Hepatocyte (in vitro differentiated cells): ENCODE measurements at regions not wholly inside any gene's neighbourhood (a gene's known extent, or its start where the extent isn't known, plus 50 kb on each side); places are given as distances from the start of the nearest gene placed in this dataset.

Experiments used
- DNase-seq: peaks from one replicate; pipeline ENCODE4 v3.0.0-alpha.2; 2016; ENCODE audit warnings: low spot score
- H2AFZ ChIP-seq: fragments of 200-600 bp; sonication (generic); 2 replicates; pipeline ENCODE4 v1.6.0; 2016; ENCODE audit warnings: antibody characterized with exemption, mild to moderate bottlenecking
- H3K27ac ChIP-seq: fragments of 200-600 bp; sonication (generic); 2 replicates; pipeline ENCODE4 v1.5.1; 2016; ENCODE audit warnings: mild to moderate bottlenecking
- H3K27me3 ChIP-seq: fragments of 200-600 bp; sonication (generic); 2 replicates; pipeline ENCODE4 v1.6.1; 2016
- H3K36me3 ChIP-seq: fragments of 200-600 bp; sonication (generic); replicated peaks from 2 replicates; pipeline ENCODE4 v1.5.1; 2016; ENCODE audit warnings: low read depth; ENCODE audit not compliant: insufficient read depth
- H3K4me1 ChIP-seq: fragments of 200-600 bp; sonication (generic); 2 replicates; pipeline ENCODE4 v1.5.1; 2016; ENCODE audit warnings: mild to moderate bottlenecking, moderate library complexity; ENCODE audit not compliant: insufficient read depth
- H3K4me2 ChIP-seq: fragments of 200-600 bp; sonication (generic); 2 replicates; pipeline ENCODE4 v1.6.0; 2016
- H3K4me3 ChIP-seq: fragments of 200-600 bp; sonication (generic); 2 replicates; pipeline ENCODE4 v1.5.1; 2016; ENCODE audit warnings: mild to moderate bottlenecking
- H3K79me2 ChIP-seq: fragments of 200-600 bp; sonication (generic); 2 replicates; pipeline ENCODE4 v1.6.0; 2017; ENCODE audit warnings: mild to moderate bottlenecking
- H3K9me2 ChIP-seq: fragments of 200-600 bp; sonication (generic); replicated peaks from 2 replicates; pipeline ENCODE4 v1.6.0; 2017; ENCODE audit warnings: mild to moderate bottlenecking; ENCODE audit not compliant: insufficient read depth
- H3K9me3 ChIP-seq: fragments of 200-600 bp; sonication (generic); 2 replicates; pipeline ENCODE4 v1.5.1; 2016; ENCODE audit warnings: low read depth, mild to moderate bottlenecking
- H4K20me1 ChIP-seq: fragments of 200-600 bp; sonication (generic); 2 replicates; pipeline ENCODE4 v1.6.0; 2016; ENCODE audit warnings: mild to moderate bottlenecking; ENCODE audit not compliant: insufficient read depth, poor library complexity, severe bottlenecking
- EZH2 ChIP-seq: fragments of 200-600 bp; sonication (generic); IDR thresholded peaks from 2 replicates; pipeline ENCODE4 v1.6.1; 2016; ENCODE audit warnings: antibody characterized with exemption, mild to moderate bottlenecking, borderline replicate concordance
- EZH2phosphoT487 ChIP-seq: fragments of 200-600 bp; sonication (generic); IDR thresholded peaks from one replicate; pipeline ENCODE4 v1.6.1; 2018; ENCODE audit warnings: antibody characterized with exemption, mild to moderate bottlenecking, low read depth, moderate library complexity; ENCODE audit not compliant: unreplicated experiment, severe bottlenecking
- WGBS: methylation state at CpG from one replicate; pipeline ENCODE4 v1.1.6; 2016; ENCODE audit warnings: low lambda C conversion rate; ENCODE audit errors: missing lambda C conversion rate; 5-methylcytosine and 5-hydroxymethylcytosine counted together
- TF ChIP-seq, protein P1 (sequence below): fragments of 200-600 bp; sonication (generic); IDR thresholded peaks from 2 replicates; pipeline ENCODE4 v1.5.1; 2016; ENCODE audit warnings: antibody characterized with exemption, mild to moderate bottlenecking; ENCODE audit not compliant: poor library complexity

DNA sequence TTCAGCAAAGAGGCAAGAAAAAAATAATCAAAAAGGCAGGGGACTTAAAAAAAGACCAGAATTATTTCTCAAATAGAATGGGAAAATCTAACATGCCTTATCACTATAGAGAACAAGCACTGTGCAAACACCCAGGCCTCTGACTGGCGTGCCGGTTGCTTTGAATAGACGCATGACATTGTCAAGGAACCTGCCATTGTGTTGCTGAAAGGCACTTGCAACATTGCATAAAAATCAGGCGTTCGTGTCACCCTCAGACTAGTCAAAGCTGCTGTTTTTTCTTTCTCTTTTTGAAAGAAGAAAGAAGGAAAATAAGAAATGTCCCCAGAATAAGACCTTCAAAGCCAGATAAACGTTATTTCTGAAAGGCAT, 549.3 kb upstream of the CADM1 start:
- no peak for DNase-seq

DNA sequence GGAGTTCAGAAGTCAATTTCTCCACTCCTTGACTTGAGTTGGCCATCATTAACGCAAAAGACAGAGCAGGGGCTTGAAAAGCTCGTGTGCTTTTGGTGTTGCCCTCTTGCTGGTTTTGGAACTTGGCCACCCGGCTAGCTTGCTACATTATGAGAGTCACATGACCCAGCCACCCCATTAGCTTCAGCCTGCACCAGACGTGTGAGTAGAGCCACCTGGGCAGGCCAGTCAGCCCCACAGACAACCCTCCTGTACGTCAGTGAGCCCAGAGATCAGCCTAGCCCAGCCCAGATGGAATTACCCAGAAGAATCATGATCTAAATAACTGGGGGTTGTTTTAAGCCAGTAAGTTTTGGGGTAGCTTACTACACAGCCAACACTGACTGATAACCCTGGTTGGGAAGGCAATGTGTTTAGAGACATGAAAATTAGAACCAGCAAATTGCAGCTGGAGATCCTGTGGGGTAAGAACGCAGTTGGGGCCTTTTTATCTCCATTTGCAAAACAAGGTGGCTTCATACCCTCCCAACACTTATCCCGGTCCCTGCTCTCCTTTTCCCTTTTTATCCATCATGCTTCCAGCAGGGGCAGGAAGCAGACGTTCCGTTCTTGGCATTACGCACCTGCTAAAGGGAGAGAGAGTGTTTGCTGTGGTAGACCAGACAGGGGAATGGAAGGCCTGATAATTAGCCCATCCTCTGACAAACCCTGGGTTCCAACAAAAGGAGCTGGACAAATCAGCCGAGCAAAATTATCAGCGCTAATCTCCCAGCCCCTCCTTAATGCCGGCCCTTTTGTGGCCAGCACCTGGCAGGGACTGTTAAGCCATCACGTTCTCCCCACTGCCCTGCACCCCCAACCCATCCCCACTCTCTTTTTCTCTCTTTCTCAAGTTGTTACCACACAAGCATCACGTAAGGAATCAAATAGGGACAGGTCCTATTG, 548.7 kb upstream of the CADM1 start:
- H3K36me3 ChIP-seq: no peaks in the 10 kb centered on the region
- no peaks in the 10 kb centered on the region for H3K4me1 ChIP-seq
- no peaks in the 10 kb centered on the region for H3K9me3 ChIP-seq
- DNase-seq: no peak
- no peaks in the 10 kb centered on the region for H3K9me2 ChIP-seq
- H3K4me2 ChIP-seq: no peak overlapping the region
- no peak overlapping the region for H2AFZ ChIP-seq
- WGBS: 56% methylated on average over 15 of the region's 15 CpGs
- no peaks in the 10 kb centered on the region for H4K20me1 ChIP-seq
- no peak for TF ChIP-seq EZH2
- TF ChIP-seq, protein P1, sequence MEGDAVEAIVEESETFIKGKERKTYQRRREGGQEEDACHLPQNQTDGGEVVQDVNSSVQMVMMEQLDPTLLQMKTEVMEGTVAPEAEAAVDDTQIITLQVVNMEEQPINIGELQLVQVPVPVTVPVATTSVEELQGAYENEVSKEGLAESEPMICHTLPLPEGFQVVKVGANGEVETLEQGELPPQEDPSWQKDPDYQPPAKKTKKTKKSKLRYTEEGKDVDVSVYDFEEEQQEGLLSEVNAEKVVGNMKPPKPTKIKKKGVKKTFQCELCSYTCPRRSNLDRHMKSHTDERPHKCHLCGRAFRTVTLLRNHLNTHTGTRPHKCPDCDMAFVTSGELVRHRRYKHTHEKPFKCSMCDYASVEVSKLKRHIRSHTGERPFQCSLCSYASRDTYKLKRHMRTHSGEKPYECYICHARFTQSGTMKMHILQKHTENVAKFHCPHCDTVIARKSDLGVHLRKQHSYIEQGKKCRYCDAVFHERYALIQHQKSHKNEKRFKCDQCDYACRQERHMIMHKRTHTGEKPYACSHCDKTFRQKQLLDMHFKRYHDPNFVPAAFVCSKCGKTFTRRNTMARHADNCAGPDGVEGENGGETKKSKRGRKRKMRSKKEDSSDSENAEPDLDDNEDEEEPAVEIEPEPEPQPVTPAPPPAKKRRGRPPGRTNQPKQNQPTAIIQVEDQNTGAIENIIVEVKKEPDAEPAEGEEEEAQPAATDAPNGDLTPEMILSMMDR: no peak
- TF ChIP-seq EZH2phosphoT487: no peak
- H3K27ac ChIP-seq: no peak overlapping the region
- H3K27me3 ChIP-seq: peaks cover 42% of the 10 kb centered on the region
- H3K4me3 ChIP-seq: no peak overlapping the region
- no peaks in the 10 kb centered on the region for H3K79me2 ChIP-seq

More for the DNA sequence above, 549.3 kb upstream of the CADM1 start:
- Histone ChIP-seq H3K27me3 (peaks cover 42% of the 10 kb centered on the region), H3K4me1 (no peaks in the 10 kb centered on the region), H3K79me2 (no peaks in the 10 kb centered on the region), H3K4me2 (no peak overlapping the region), H3K4me3 (no peak overlapping the region), H3K27ac (no peak overlapping the region), H3K9me3 (no peaks in the 10 kb centered on the region), H4K20me1 (no peaks in the 10 kb centered on the region), H2AFZ (no peak overlapping the region), H3K36me3 (no peaks in the 10 kb centered on the region), H3K9me2 (no peaks in the 10 kb centered on the region)
- WGBS: 42% methylated on average over 6 of the region's 6 CpGs
- TF ChIP-seq EZH2phosphoT487 (no peak), EZH2 (no peak)
- TF ChIP-seq, protein P1: no peak

DNA sequence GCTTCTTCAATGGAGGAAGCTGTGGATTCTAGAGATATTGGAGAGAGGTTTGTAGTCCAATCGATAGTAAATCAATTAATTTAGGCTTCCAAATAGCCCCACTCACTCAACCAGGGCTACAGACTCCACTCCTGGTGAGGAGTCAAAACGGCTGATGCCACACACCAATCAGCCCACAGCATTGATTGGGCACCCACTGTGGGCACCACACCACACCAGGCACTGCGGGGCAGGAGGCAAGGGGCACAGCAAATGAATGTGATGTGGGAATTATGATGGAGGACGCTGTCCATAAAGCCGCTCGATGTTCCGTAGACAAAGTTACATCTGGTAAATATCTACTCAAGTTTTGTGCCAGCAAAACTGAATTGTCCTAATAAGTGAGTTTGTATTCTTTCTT, 547.3 kb upstream of the CADM1 start:
- WGBS: 89% methylated on average over 7 of the region's 7 CpGs
- no peaks in the 10 kb centered on the region for H3K36me3 ChIP-seq
- no peaks in the 10 kb centered on the region for H3K9me2 ChIP-seq
- H2AFZ ChIP-seq: no peak overlapping the region
- no peaks in the 10 kb centered on the region for H3K4me1 ChIP-seq
- peaks cover 42% of the 10 kb centered on the region for H3K27me3 ChIP-seq
- no peaks in the 10 kb centered on the region for H3K9me3 ChIP-seq
- no peak overlapping the region for H3K4me3 ChIP-seq
- no peaks in the 10 kb centered on the region for H4K20me1 ChIP-seq
- no peak for DNase-seq
- H3K27ac ChIP-seq: no peak overlapping the region
- TF ChIP-seq EZH2phosphoT487 (no peak), EZH2 (no peak)
- TF ChIP-seq, protein P1: no peak
- no peaks in the 10 kb centered on the region for H3K79me2 ChIP-seq
- no peak overlapping the region for H3K4me2 ChIP-seq
